IPS-15b (cell line): ENCODE measurements at regions not wholly inside any gene's neighbourhood (a gene's known extent, or its start where the extent isn't known, plus 50 kb on each side); places are given as distances from the start of the nearest gene placed in this dataset.

Source experiments
- H3K27me3 ChIP-seq: one replicate; pipeline ENCODE4 v1.6.1; 2013; ENCODE audit warnings: low read length; ENCODE audit not compliant: control insufficient read depth, insufficient read depth
- H3K36me3 ChIP-seq: one replicate; pipeline ENCODE4 v1.6.1; 2013; ENCODE audit warnings: low read length; ENCODE audit not compliant: control insufficient read depth, insufficient read depth
- H3K4me1 ChIP-seq: one replicate; pipeline ENCODE4 v1.6.1; 2013; ENCODE audit warnings: mild to moderate bottlenecking, low read length; ENCODE audit not compliant: control insufficient read depth, insufficient read depth
- H3K4me3 ChIP-seq: one replicate; pipeline ENCODE4 v1.5.1; 2013; ENCODE audit warnings: low read depth, low read length
- H3K9ac ChIP-seq: one replicate; pipeline ENCODE4 v1.6.1; 2013; ENCODE audit warnings: low read depth, mild to moderate bottlenecking, low read length
- H3K9me3 ChIP-seq: one replicate; pipeline ENCODE4 v1.6.1; 2013; ENCODE audit warnings: mild to moderate bottlenecking, low read length; ENCODE audit not compliant: control insufficient read depth, insufficient read depth

DNA sequence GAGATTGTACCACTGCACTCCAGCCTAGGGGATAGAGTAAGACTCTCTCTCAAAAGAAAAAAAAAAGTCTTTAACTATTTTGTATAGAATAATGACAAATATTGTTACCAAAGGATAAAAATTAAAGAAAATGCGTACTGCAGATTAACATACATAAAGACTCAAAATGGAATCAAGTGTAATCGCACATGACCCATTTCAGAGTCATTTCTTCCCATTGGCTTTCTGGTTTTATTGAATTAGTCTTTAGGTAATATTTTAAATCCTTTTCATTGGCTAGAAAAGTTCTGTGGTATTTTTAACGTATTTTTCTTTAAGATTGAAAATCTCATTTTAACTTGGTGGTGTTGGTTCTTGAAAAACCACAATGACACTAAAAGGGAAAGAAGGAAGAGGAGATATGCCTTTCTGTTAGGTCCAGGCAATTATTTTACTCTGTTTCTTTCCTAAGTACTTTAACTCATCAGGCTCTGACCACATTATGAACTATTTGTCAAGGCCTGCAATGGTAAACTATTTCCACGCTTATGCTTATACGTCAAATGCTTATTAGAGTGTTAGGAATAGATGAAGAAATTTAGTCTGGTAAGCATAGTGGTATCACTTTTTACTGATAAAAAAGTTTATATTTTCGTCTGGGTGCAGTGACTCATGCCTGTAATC is 52.3 kb downstream of the PLEKHG1 start:
- H3K9me3 ChIP-seq = no peaks in the 10 kb centered on the region
- no peaks in the 10 kb centered on the region for H3K27me3 ChIP-seq
- peaks cover 6% of the 10 kb centered on the region for H3K4me1 ChIP-seq
- H3K36me3 ChIP-seq = no peaks in the 10 kb centered on the region
- no peak overlapping the region for H3K4me3 ChIP-seq
- H3K9ac ChIP-seq = no peak overlapping the region

DNA sequence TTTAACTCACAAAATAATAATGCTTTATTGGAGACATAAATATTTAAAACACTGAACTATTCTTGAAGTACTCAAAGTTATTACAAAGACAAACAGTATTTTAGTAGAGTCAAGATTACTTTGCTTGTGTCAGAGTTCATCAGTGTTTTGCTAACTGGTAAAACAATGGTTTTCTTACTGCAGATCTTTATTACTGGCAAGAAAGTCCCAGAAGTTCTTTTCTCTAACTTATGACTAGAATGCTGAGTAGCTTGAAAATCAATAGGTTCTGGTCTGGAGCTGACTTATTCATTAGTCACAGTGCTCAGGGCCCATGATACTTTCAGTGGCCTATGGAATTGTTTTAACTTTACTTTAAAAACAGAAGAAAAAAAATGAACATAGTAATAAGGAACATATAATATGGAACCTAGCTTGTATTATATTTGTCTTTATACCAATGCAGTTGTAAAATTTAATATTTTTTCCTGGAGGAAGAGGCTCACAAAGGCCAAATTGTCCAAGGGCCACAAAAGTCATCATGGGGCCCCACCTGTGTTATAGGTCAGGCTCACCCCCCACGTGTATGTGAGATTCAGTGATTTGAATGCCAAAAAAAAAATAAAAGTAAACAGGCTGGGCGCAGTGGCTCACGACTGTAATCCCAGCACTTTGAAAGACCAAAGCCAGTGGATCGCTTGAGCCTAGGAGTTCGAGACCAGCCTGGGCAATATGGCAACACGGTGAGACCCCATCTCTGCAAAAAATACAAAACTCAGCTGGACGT is 53.3 kb downstream of the PLEKHG1 start:
- Histone ChIP-seq H3K36me3 (no peaks in the 10 kb centered on the region), H3K9me3 (no peaks in the 10 kb centered on the region), H3K4me3 (no peak overlapping the region), H3K9ac (no peak overlapping the region), H3K4me1 (no peaks in the 10 kb centered on the region), H3K27me3 (no peaks in the 10 kb centered on the region)

- no peaks in the 10 kb centered on the region for H3K4me1 ChIP-seq
- no peaks in the 10 kb centered on the region for H3K9me3 ChIP-seq
- no peak overlapping the region for H3K9ac ChIP-seq
- H3K4me3 ChIP-seq = no peak overlapping the region
- no peaks in the 10 kb centered on the region for H3K36me3 ChIP-seq
- H3K27me3 ChIP-seq = no peaks in the 10 kb centered on the region
Observed at GRCh38 chr6:150654608-150655007, 54.9 kb downstream of the PLEKHG1 start.

- no peaks in the 10 kb centered on the region for H3K36me3 ChIP-seq
Observed at GRCh38 chr6:150656156-150656555, 56.5 kb downstream of the PLEKHG1 start.

DNA sequence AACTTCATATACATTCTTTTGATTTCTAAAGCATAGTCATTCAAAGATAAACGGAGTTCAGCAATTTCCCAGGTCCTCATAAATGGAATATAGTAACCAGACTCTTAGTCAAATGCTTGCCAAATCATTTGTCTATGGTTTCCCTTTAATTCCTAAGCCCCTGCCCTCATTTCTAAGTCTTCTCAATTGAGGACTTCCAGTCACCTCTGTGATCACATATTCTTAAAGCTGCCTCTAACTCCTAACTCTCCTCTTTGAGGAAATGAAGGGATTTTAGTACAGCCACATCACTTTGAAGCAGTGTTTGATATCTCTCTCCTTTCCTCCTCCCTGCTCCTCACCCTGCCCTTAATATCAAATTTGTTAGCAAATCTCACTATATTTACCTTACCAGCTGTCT is 58.7 kb downstream of the PLEKHG1 start:
- Histone ChIP-seq H3K9ac (no peak overlapping the region), H3K9me3 (no peaks in the 10 kb centered on the region), H3K4me1 (no peaks in the 10 kb centered on the region), H3K27me3 (no peaks in the 10 kb centered on the region), H3K4me3 (no peak overlapping the region), H3K36me3 (no peaks in the 10 kb centered on the region)

More at GRCh38 chr6:150656156-150656555, 56.5 kb downstream of the PLEKHG1 start:
- no peaks in the 10 kb centered on the region for H3K27me3 ChIP-seq
- H3K4me1 ChIP-seq = no peaks in the 10 kb centered on the region
- no peaks in the 10 kb centered on the region for H3K9me3 ChIP-seq
- no peak overlapping the region for H3K4me3 ChIP-seq
- no peak overlapping the region for H3K9ac ChIP-seq

GRCh38 chr6:150659046-150659763 is 59.5 kb downstream of the PLEKHG1 start:
- Histone ChIP-seq H3K9ac (no peak overlapping the region), H3K4me1 (no peaks in the 10 kb centered on the region), H3K36me3 (no peaks in the 10 kb centered on the region), H3K4me3 (no peak overlapping the region), H3K27me3 (no peaks in the 10 kb centered on the region), H3K9me3 (no peaks in the 10 kb centered on the region)

- Histone ChIP-seq H3K4me3 (no peak overlapping the region), H3K4me1 (no peaks in the 10 kb centered on the region), H3K36me3 (no peaks in the 10 kb centered on the region), H3K9me3 (no peaks in the 10 kb centered on the region), H3K9ac (no peak overlapping the region), H3K27me3 (no peaks in the 10 kb centered on the region)
Observed at GRCh38 chr6:150661216-150662007, 61.7 kb downstream of the PLEKHG1 start.

GRCh38 chr6:150662814-150663213 is 63.1 kb downstream of the PLEKHG1 start:
- no peak overlapping the region for H3K9ac ChIP-seq
- no peaks in the 10 kb centered on the region for H3K36me3 ChIP-seq
- no peaks in the 10 kb centered on the region for H3K27me3 ChIP-seq
- H3K4me1 ChIP-seq = no peaks in the 10 kb centered on the region
- H3K4me3 ChIP-seq = no peak overlapping the region
- H3K9me3 ChIP-seq = no peaks in the 10 kb centered on the region

DNA sequence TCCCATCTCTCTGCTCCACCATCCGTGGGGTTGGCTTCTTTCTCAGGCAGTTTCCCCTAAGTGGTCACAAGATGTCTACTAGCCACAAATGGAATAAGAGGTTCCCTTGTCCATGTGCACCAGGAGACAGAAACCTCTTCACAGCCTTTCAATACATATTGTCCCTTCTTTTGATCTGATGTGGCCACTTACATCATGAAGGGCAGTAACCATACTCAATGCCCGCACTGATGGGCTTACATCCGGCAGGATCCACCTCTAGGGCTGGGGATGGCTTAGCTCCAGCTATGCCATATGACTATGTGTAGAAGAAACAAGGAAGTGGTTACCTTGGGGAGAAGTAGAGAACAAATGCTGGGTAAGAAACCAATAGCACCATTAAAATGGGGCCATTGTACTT is 64.4 kb downstream of the PLEKHG1 start:
- H3K4me1 ChIP-seq = no peaks in the 10 kb centered on the region
- no peaks in the 10 kb centered on the region for H3K9me3 ChIP-seq
- H3K9ac ChIP-seq = no peak overlapping the region
- no peaks in the 10 kb centered on the region for H3K36me3 ChIP-seq
- H3K27me3 ChIP-seq = no peaks in the 10 kb centered on the region
- H3K4me3 ChIP-seq = no peak overlapping the region

- no peaks in the 10 kb centered on the region for H3K4me1 ChIP-seq
- no peaks in the 10 kb centered on the region for H3K36me3 ChIP-seq
- no peak overlapping the region for H3K9ac ChIP-seq
Observed at GRCh38 chr6:150666071-150666470, 66.4 kb downstream of the PLEKHG1 start.

DNA sequence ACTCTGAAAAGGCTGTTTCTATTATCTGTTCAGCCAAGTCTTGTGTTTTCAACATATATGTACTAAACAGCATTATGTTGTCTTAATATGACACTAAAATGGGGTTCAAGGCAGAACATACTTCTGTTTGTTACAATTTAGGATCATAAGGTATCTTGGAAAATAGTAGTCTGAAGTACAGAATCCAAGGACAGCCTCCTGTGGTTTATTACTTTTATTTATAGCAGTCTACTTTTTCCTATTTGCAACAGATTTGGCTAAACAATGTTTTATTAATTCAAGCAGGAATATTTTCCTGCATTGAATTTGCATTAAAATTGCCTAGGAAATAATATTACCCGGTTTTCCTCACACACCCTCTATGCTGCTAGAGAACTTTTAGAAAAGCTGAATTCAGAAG is 67.7 kb downstream of the PLEKHG1 start:
- no peaks in the 10 kb centered on the region for H3K4me1 ChIP-seq
- H3K9ac ChIP-seq = no peak overlapping the region
- no peaks in the 10 kb centered on the region for H3K27me3 ChIP-seq
- H3K4me3 ChIP-seq = no peak overlapping the region
- no peaks in the 10 kb centered on the region for H3K36me3 ChIP-seq
- H3K9me3 ChIP-seq = no peaks in the 10 kb centered on the region

More at GRCh38 chr6:150666071-150666470, 66.4 kb downstream of the PLEKHG1 start:
- no peaks in the 10 kb centered on the region for H3K27me3 ChIP-seq
- no peaks in the 10 kb centered on the region for H3K9me3 ChIP-seq
- H3K4me3 ChIP-seq = no peak overlapping the region
